ENCODE measurements at regions not wholly inside any gene's neighbourhood (a gene's known extent, or its start where the extent isn't known, plus 50 kb on each side); places are given as distances from the start of the nearest gene placed in this dataset.

DNA sequence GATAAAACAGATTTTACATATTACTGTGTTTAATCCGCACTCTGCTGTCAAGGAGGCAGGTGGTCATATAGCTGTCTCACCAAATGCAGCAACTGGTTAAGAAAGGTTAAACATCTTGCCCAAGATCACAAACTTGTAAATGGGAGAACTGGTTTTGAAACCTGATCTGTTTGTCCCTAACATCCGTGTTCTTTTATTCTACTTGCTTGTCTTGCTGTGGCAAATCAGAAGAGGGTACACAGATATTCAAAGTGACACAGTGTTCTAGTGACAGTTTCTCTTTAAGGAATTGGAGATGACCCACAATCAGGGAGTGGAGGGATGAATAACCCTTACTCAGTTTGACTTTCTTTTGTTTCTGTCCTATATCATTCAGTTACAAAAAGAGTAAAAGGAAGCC lies 83.0 kb upstream of the SGK1 start:
- no peaks in the 10 kb centered on the region; a peak in 2 of 5 replicates for H3K4me1 ChIP-seq (replicated peaks in 1 of 2; ENCODE audit: control insufficient read depth in 2 of 2, insufficient read depth in 2 of 2, low read length in 2 of 2)
- H3K4me3 ChIP-seq = no peak overlapping the region
- ChIA-PET CTCF (ENCODE audit: low intra/inter-chr PET ratio) (no interaction called here), POLR2A (no interaction called here)
- no peaks in the 10 kb centered on the region for H3K27me3 ChIP-seq (ENCODE audit: control insufficient read depth in 2 of 2, insufficient read depth in 2 of 2, low read length in 2 of 2)
- H3K79me2 ChIP-seq (ENCODE audit: control insufficient read depth, insufficient read depth, low read length) = no peaks in the 10 kb centered on the region
- H3K4me2 ChIP-seq (ENCODE audit: insufficient read depth, low read length) = no peak overlapping the region
- no peaks in the 10 kb centered on the region for H3K9me1 ChIP-seq (ENCODE audit: control insufficient read depth, insufficient read depth, low read length)
- no peak overlapping the region for H3K27ac ChIP-seq (ENCODE audit: extremely low read depth, low read depth, low read length)
- H3K36me3 ChIP-seq (ENCODE audit: control insufficient read depth, insufficient read depth, low read length) = no peaks in the 10 kb centered on the region
- 52% methylated on average over 2 of the region's 2 CpGs for WGBS (ENCODE audit: insufficient coverage, low coverage, missing lambda C conversion rate)
- no peaks in the 10 kb centered on the region for H3K9me3 ChIP-seq (replicated peaks; ENCODE audit: control insufficient read depth, insufficient read depth, low read depth, low read length)
- no TSS peak for BruUV-seq (replicated peaks)
- FAIRE-seq (no peak), ATAC-seq (no peak), DNase-seq (ENCODE audit: extremely low read depth in 1 of 4, low spot score in 3 of 4) (no peak)
- TF ChIP-seq ZNF699 (CRISPR knock-in tag; IDR thresholded peaks at IDR 0.05; ENCODE audit: insufficient replicate concordance) = no peak
- TF ChIP-seq ZBTB7A (IDR thresholded peaks at IDR 0.05; ENCODE audit: borderline replicate concordance, control insufficient read depth, low read depth, low read length) = no peak
- no peak for TF ChIP-seq ZNF77 (CRISPR knock-in tag; IDR thresholded peaks at IDR 0.05)
- no peak for TF ChIP-seq ZNF12 (CRISPR knock-in tag; IDR thresholded peaks at IDR 0.05)
- TF ChIP-seq FOXM1 (IDR thresholded peaks at IDR 0.05; ENCODE audit: low read depth) = no peak
- TF ChIP-seq FOXM1 (CRISPR knock-in tag; IDR thresholded peaks at IDR 0.05; ENCODE audit: low read depth) = no peak
- TF ChIP-seq HIVEP1 (CRISPR knock-in tag; IDR thresholded peaks at IDR 0.05) = no peak
- no peak for TF ChIP-seq HDAC1 (IDR thresholded peaks at IDR 0.05)
- TF ChIP-seq ZNF232 (CRISPR knock-in tag; IDR thresholded peaks at IDR 0.05) = no peak
- no peak for TF ChIP-seq ZNF140 (CRISPR knock-in tag; IDR thresholded peaks at IDR 0.05)
- no peak for TF ChIP-seq KAT7 (CRISPR knock-in tag; IDR thresholded peaks at IDR 0.05; ENCODE audit: borderline replicate concordance)
- no peak for TF ChIP-seq SMAD2 (IDR thresholded peaks at IDR 0.05; ENCODE audit: low read depth, low read length)
- no peak for TF ChIP-seq HMG20A (CRISPR knock-in tag; conservative IDR thresholded peaks at IDR 0.05)
- TF ChIP-seq L3MBTL2 (IDR thresholded peaks at IDR 0.05) = no peak
- TF ChIP-seq WHSC1 (IDR thresholded peaks at IDR 0.05; ENCODE audit: low read length) = no peak
- TF ChIP-seq HNRNPL (IDR thresholded peaks at IDR 0.05; ENCODE audit: low read depth, low read length) = no peak
- TF ChIP-seq RCOR1 (IDR thresholded peaks at IDR 0.05; ENCODE audit: borderline replicate concordance in 1 of 2, low read depth in 2 of 2, low read length in 2 of 2) = no peak
- no peak for TF ChIP-seq IRF2 (CRISPR knock-in tag; IDR thresholded peaks at IDR 0.05)
- H4K20me1 ChIP-seq (replicated peaks; ENCODE audit: control insufficient read depth, insufficient read depth, low read length) = no peaks in the 10 kb centered on the region
- in situ Hi-C loops (cut with MboI) (no loop called here), intact Hi-C loops (cut with micrococcal nuclease) (no loop called here)
- no peak overlapping the region for H2AFZ ChIP-seq (ENCODE audit: low read depth, low read length)
- H3K9ac ChIP-seq (ENCODE audit: insufficient read depth in 1 of 2, low read depth in 2 of 2, low read length in 2 of 2) = no peak overlapping the region
